ENCODE measurements at regions not wholly inside any gene's neighbourhood (a gene's known extent, or its start where the extent isn't known, plus 50 kb on each side); places are given as distances from the start of the nearest gene placed in this dataset.

GRCh38 chr1:164347980-164348379, 211.0 kb upstream of the PBX1 start:
- FAIRE-seq, result no peak

More at GRCh38 chr1:164347980-164348379, 211.0 kb upstream of the PBX1 start:
- no peaks in the 10 kb centered on the region for H4K20me1 ChIP-seq (replicated peaks; ENCODE audit: control insufficient read depth, extremely low read depth, insufficient read depth, low read length)
- no peaks in the 10 kb centered on the region for H3K4me1 ChIP-seq (ENCODE audit: control insufficient read depth, extremely low read depth, insufficient read depth, low read length)
- no peak for TF ChIP-seq GATA2 (IDR thresholded peaks at IDR 0.05; ENCODE audit: insufficient read depth, insufficient read length, low read depth, low read length)
- TF ChIP-seq POLR2A (IDR thresholded peaks at IDR 0.05; ENCODE audit: low read depth, low read length), result no peak
- TF ChIP-seq EZH2 (IDR thresholded peaks at IDR 0.05; ENCODE audit: borderline replicate concordance, low read depth, low read length, severe bottlenecking), result no peak
- no peak for TF ChIP-seq POLR2AphosphoS5 (IDR thresholded peaks at IDR 0.05; ENCODE audit: insufficient read depth, low read depth, low read length)
- no peak for TF ChIP-seq CTCF (IDR thresholded peaks at IDR 0.05; ENCODE audit: extremely low read depth in 1 of 2, insufficient read depth in 1 of 2, low read depth in 1 of 2, low read length in 2 of 2)
- TF ChIP-seq MYC (IDR thresholded peaks at IDR 0.05; ENCODE audit: low read depth, low read length), result no peak
- TF ChIP-seq FOS (IDR thresholded peaks at IDR 0.05; ENCODE audit: borderline replicate concordance, insufficient read depth, low read length), result no peak
- TF ChIP-seq, protein P1, sequence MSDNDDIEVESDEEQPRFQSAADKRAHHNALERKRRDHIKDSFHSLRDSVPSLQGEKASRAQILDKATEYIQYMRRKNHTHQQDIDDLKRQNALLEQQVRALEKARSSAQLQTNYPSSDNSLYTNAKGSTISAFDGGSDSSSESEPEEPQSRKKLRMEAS (IDR thresholded peaks at IDR 0.05; ENCODE audit: insufficient read depth, insufficient read length), result no peak
- TF ChIP-seq JUN (IDR thresholded peaks at IDR 0.05; ENCODE audit: borderline replicate concordance, insufficient read depth, insufficient read length, low read depth), result no peak
- no peak overlapping the region for H3K27ac ChIP-seq (ENCODE audit: insufficient read depth, low read depth, low read length)
- POLR2A ChIA-PET, result no interaction called here
- dilution Hi-C loops (cut with MboI; ENCODE audit: extremely low pct_ligation_motif_present, low sequenced_read_pairs) (no loop called here), intact Hi-C loops (cut with micrococcal nuclease) (no loop called here)
- no peak overlapping the region for H3K9ac ChIP-seq (replicated peaks; ENCODE audit: extremely low read depth, insufficient read depth, low read length)
- no peaks in the 10 kb centered on the region for H3K36me3 ChIP-seq (ENCODE audit: control insufficient read depth in 2 of 2, extremely low read depth in 1 of 2, insufficient read depth in 2 of 2, low read length in 2 of 2)
- no peaks in the 10 kb centered on the region for H3K9me1 ChIP-seq (replicated peaks; ENCODE audit: control insufficient read depth, extremely low read depth, insufficient read depth, low read length)
- H3K27me3 ChIP-seq (ENCODE audit: control insufficient read depth in 2 of 2, insufficient read depth in 2 of 2, low read length in 2 of 2), result no peaks in the 10 kb centered on the region
- CTCF ChIA-PET, result no interaction called here
- no peak overlapping the region for H3K4me3 ChIP-seq (replicated peaks in 1 of 3; ENCODE audit: insufficient read depth in 1 of 3, low read depth in 1 of 3, low read length in 3 of 3)
- no peak for DNase-seq (ENCODE audit: low read depth, low spot score)
- H3K9me3 ChIP-seq (replicated peaks; ENCODE audit: control insufficient read depth, insufficient read depth, low read length), result no peaks in the 10 kb centered on the region
- H3K79me2 ChIP-seq (ENCODE audit: control insufficient read depth, insufficient read depth, low read length), result no peaks in the 10 kb centered on the region
- no peak overlapping the region for H3K4me2 ChIP-seq (ENCODE audit: insufficient read depth, low read length)
- H2AFZ ChIP-seq (ENCODE audit: low read depth, low read length), result no peak overlapping the region
- BruUV-seq (replicated peaks), result no TSS peak
